Uterus (tissue), 2 donors: ENCODE measurements at regions not wholly inside any gene's neighbourhood (a gene's known extent, or its start where the extent isn't known, plus 50 kb on each side); places are given as distances from the start of the nearest gene placed in this dataset.

ENCODE experiments used
- POLR2A ChIP-seq, 2 donors: fragments of 450-650 bp; IDR thresholded peaks; one replicate each; pipeline ENCODE4 v1.6.1; 2016; ENCODE audit warnings: antibody characterized with exemption in 2 of 2, mild to moderate bottlenecking in 1 of 2, moderate library complexity in 1 of 2
- TF ChIP-seq, protein P1 (sequence below), 4 experiments: fragments of 200-600 bp in 2 of 4; fragments of 450-650 bp in 2 of 4; sonication (generic) in 2 of 4; IDR thresholded peaks; one replicate each; pipeline ENCODE4 v1.5.1; 2016 to 2019; ENCODE audit warnings: antibody characterized with exemption in 4 of 4, mild to moderate bottlenecking in 2 of 4, moderate library complexity in 1 of 4

DNA sequence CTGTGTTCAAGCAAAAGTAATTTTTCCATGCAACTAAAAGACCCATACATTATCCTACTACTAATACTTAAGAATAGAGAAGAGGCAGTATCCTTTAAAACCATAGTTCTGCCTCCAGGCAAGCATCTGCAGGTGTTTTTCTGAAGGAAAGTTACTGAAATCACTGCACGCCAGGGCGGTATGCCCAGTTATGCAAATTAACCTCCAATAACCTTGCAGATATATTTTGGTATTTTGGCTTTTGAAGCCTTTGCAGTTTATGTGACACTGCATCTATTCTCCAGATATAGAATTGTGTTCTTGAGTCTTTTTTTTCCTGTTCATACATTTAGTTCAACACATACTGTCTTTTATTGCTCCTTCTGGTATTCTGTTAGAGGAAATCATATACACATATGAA is 346.2 kb upstream of the PDGFD start:
- TF ChIP-seq, protein P1, sequence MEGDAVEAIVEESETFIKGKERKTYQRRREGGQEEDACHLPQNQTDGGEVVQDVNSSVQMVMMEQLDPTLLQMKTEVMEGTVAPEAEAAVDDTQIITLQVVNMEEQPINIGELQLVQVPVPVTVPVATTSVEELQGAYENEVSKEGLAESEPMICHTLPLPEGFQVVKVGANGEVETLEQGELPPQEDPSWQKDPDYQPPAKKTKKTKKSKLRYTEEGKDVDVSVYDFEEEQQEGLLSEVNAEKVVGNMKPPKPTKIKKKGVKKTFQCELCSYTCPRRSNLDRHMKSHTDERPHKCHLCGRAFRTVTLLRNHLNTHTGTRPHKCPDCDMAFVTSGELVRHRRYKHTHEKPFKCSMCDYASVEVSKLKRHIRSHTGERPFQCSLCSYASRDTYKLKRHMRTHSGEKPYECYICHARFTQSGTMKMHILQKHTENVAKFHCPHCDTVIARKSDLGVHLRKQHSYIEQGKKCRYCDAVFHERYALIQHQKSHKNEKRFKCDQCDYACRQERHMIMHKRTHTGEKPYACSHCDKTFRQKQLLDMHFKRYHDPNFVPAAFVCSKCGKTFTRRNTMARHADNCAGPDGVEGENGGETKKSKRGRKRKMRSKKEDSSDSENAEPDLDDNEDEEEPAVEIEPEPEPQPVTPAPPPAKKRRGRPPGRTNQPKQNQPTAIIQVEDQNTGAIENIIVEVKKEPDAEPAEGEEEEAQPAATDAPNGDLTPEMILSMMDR (IDR thresholded peaks at IDR 0.05) = no peak
- TF ChIP-seq POLR2A (IDR thresholded peaks at IDR 0.05) = no peak
